Mesothelial cell of epicardium (in vitro differentiated cells): ENCODE measurements at regions not wholly inside any gene's neighbourhood (a gene's known extent, or its start where the extent isn't known, plus 50 kb on each side); places are given as distances from the start of the nearest gene placed in this dataset.

Experiments
- DNase-seq, 2 experiments: peaks; one replicate each; pipeline ENCODE4 v3.0.0; 2021; ENCODE audit warnings: low spot score in 2 of 2; ENCODE audit not compliant: unreplicated experiment in 2 of 2
- H3K27ac Mint-ChIP-seq: 2 replicates; pipeline ENCODE4 v1.8.0; 2021; ENCODE audit warnings: mixed read lengths
- H3K27me3 Mint-ChIP-seq: 2 replicates; pipeline ENCODE4 v1.8.0; 2021; ENCODE audit warnings: low read depth, mixed read lengths
- H3K36me3 Mint-ChIP-seq: 2 replicates; pipeline ENCODE4 v1.8.0; 2021; ENCODE audit warnings: mixed read lengths
- H3K4me1 Mint-ChIP-seq: 2 replicates; pipeline ENCODE4 v1.8.0; 2021; ENCODE audit warnings: mixed read lengths
- H3K4me3 Mint-ChIP-seq: 2 replicates; pipeline ENCODE4 v1.8.0; 2021; ENCODE audit warnings: mild to moderate bottlenecking, moderate library complexity, mixed read lengths
- H3K9me3 Mint-ChIP-seq: 2 replicates; pipeline ENCODE4 v1.8.0; 2021; ENCODE audit warnings: mixed read lengths
- CTCF ChIP-seq: fragments of 200-600 bp; sonication (generic); IDR thresholded peaks from one replicate; pipeline ENCODE4 v1.5.0; 2021; ENCODE audit warnings: antibody characterized with exemption; ENCODE audit not compliant: unreplicated experiment

- Mint-ChIP-seq H3K27me3 (peaks cover 45% of the 10 kb centered on the region), H3K27ac (peak overlapping the region; percentile 78), H3K4me1 (peaks cover 35% of the 10 kb centered on the region), H3K9me3 (no peaks in the 10 kb centered on the region), H3K4me3 (peak overlapping the region; percentile 74), H3K36me3 (no peaks in the 10 kb centered on the region)
- no peak for DNase-seq
- peak; percentile 33 for TF ChIP-seq CTCF
Observed at GRCh38 chr4:180057299-180057721, 2185.9 kb upstream of the TENM3 start.

DNA sequence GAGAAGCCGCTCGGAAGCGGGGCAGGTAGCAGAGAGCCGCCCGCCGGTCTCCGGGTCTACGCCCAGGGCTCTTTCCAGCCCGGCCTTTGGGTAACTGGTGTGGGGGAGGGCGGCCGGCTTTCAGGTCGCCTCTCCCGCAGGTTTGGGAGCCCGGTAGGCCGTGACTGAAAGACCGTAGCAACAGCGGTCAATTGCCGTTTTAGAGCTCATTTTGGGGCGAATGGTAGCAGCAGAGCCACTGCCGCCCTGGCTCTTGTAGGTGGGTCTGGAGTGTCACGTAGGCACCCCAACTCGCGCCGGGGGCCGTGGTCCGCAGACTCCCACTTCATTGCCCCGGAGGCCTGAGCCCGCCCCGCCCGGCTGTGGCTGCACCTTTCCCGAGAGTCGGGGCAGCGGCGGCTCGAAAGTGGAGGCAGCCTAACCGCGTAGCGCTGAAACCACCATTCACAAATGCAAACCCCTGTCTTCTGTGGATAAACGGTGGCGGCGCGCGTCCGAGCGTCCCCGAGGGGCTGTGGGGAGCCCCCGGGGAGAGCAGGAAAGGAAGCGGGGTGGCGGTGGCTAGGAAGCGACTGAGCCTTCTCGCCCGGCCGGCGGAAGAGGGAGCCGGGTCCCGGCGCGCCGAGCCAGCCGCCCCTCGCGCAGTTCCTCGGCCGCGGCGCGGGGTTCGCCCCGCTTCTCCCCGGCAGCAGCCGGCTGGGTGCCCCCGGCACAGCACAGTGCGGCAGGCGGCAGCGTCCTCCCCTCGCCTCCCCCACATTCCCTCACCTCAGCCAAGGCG is 2185.1 kb upstream of the TENM3 start:
- H3K27ac Mint-ChIP-seq, result peak overlapping the region; percentile 78
- peaks cover 47% of the 10 kb centered on the region for H3K27me3 Mint-ChIP-seq
- H3K4me3 Mint-ChIP-seq, result peak overlapping the region; percentile 74

DNA sequence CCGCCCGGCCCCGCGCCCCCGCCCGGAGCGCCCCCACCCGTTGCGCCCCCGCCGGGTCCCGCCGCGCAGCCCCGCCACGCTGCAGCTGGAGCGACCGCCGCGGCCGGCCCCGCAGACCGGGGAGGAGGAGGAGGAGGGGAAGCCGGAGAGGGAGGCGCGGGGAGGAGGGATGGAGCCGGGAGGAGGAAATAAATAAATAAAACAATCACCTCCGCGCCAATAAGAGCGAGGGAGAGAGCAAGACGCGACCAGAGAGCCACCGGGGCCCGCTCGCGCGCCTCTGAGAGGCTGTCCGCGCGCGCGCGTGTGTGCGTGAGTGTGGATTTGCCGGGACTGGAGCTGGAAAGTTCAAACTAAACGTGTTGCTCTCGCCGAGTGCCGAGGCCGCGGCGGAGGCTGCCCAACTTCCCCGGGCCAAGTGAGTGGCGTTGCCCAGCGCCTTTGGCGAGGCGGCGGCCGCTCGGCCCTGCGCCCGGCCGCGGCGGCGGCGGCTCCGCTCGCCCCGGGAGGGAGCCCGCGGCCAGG is 2184.4 kb upstream of the TENM3 start:
- peaks cover 47% of the 10 kb centered on the region for H3K27me3 Mint-ChIP-seq

More for the DNA sequence above, 2185.1 kb upstream of the TENM3 start:
- TF ChIP-seq CTCF, result no peak
- Mint-ChIP-seq H3K36me3 (no peaks in the 10 kb centered on the region), H3K9me3 (no peaks in the 10 kb centered on the region), H3K4me1 (peaks cover 39% of the 10 kb centered on the region)
- DNase-seq, result peak; percentile 25 to 66

GRCh38 chr4:180059216-180059881 is 2183.9 kb upstream of the TENM3 start:
- peaks cover 45% of the 10 kb centered on the region for H3K27me3 Mint-ChIP-seq
- peaks cover 39% of the 10 kb centered on the region for H3K4me1 Mint-ChIP-seq
- H3K9me3 Mint-ChIP-seq, result no peaks in the 10 kb centered on the region
- DNase-seq, result peak; percentile 22 to 42
- peak overlapping the region; percentile 96 for H3K4me3 Mint-ChIP-seq
- peak overlapping the region; percentile 91 for H3K27ac Mint-ChIP-seq
- H3K36me3 Mint-ChIP-seq, result no peaks in the 10 kb centered on the region
- TF ChIP-seq CTCF, result no peak

More for the DNA sequence above, 2184.4 kb upstream of the TENM3 start:
- peak; percentile 37 to 72 for DNase-seq
- Mint-ChIP-seq H3K27ac (peak overlapping the region; percentile 71), H3K36me3 (no peaks in the 10 kb centered on the region), H3K4me3 (peak overlapping the region; percentile 96), H3K9me3 (no peaks in the 10 kb centered on the region), H3K4me1 (peaks cover 39% of the 10 kb centered on the region)
- no peak for TF ChIP-seq CTCF

DNA sequence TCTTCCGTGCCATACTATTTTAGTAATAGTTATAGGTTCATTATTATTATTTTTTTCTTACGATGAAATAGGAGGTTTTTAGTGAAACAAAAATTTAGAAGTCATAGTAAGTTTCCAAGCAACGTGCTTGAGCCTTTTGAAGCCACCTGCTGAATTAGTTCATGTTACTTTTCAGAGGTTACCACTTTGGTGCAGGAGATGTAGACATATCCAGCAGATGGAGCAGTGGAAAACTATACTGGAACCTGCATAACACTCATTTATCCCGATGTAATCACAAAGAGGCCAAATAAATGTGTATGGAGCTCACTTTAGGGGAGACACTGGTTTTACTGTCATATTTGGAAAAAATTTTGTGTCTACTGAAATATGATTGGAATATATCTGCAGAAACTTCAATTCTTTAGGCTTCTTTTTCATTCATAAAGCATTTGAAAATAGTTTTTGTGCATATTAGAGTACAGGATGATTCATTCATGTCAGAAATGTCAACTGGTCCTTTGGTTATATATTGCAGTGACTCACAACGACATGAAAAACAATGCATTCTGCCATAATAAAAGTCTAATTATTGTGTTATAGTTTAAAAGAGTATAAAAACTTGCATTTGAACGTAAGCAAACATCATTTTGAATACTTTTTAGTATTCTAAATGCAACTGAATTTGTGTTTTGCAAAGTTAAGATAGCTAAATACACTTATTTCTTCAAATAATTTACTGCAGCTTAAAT is 2182.9 kb upstream of the TENM3 start:
- DNase-seq, result no peak
- H3K27me3 Mint-ChIP-seq, result peaks cover 39% of the 10 kb centered on the region
- no peak for TF ChIP-seq CTCF
- peak overlapping the region; percentile 96 for H3K4me3 Mint-ChIP-seq
- H3K9me3 Mint-ChIP-seq, result no peaks in the 10 kb centered on the region
- peaks cover 39% of the 10 kb centered on the region for H3K4me1 Mint-ChIP-seq
- no peak overlapping the region for H3K27ac Mint-ChIP-seq
- H3K36me3 Mint-ChIP-seq, result no peaks in the 10 kb centered on the region
